Bone marrow (tissue), 2 donors: ENCODE measurements at regions not wholly inside any gene's neighbourhood (a gene's known extent, or its start where the extent isn't known, plus 50 kb on each side); places are given as distances from the start of the nearest gene placed in this dataset.
"Not testable (repeated sequence)": the region's sequence is repeated elsewhere in the genome, so short reads cannot be mapped to it uniquely, and the experiment has no call there.

Experiments used
- DNase-seq, 2 donors: peaks; one replicate each; lab custom pipeline; 2025; lab: John Stamatoyannopoulos, UW

DNA sequence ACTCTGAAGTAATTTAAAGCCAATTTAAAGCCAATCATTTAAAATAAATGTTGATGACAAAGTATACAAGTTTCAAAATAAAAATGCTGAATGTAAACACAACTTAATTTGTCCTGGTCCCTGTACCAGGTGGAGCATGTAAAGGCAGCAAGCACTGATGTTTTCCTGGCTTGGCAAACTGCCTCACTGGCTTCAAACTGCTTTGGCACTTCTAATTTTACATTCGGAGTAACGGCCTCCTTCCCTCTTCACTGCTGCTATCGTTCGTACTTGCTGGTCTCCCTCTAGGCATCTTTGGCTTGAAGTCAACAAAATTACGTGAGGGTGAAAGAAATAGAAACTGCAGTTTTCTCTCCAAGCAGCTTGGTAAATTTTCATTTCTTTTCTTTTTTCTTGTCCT is 287.9 kb downstream of the LTN1 start:
- no peak for DNase-seq

GRCh38 chr21:28703861-28704260 is 288.8 kb downstream of the LTN1 start:
- no peak for DNase-seq

- no peak for DNase-seq
Measured at GRCh38 chr21:28699596-28700259, 292.9 kb downstream of the LTN1 start.

DNA sequence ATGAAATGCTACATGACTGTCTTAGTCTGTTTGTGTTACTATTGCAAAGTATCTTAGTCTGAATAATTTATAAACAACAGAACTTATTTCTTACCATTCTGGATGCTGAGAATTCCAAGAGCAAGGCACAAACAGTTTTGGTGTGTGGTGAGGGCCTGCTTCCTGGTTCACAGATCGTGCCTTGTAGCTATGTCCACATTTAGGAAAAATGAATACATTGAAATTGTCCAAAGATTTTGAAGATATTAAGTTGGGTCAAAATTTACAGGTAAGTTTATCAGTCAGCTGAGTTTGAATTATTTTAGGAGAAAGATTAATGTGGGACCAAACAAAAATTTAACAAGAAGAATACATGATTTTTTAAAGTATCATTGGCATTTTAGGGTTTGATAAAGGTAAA is 293.5 kb downstream of the LTN1 start:
- DNase-seq = no peak

DNA sequence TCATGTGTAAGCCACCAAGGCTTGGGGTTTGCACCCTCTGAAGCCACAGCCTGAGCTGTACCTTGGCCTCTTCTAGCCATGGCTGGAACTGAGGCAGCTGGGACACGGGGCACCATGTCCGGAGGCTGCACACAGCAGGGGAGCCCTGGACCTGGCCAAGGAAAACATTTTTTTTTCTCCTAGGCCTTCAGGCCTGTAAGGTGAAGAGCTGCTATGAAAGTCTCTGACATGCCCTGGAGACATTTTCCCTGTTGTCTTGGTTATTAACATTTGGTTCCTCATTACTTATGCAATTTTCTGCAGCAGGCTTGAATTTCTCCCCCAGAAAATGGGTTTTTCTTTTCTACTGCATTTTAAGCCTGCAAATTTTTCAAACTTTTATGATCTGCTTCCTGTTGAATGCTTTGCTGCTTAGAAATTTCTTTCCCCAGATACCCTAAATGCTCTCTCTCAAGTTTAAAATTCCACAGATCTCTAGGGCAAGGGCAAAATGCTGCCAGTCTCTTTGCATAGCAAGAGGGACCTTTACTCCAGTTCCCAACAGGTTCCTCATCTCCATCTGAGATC is 295.8 kb downstream of the LTN1 start:
- DNase-seq = no peak

DNA sequence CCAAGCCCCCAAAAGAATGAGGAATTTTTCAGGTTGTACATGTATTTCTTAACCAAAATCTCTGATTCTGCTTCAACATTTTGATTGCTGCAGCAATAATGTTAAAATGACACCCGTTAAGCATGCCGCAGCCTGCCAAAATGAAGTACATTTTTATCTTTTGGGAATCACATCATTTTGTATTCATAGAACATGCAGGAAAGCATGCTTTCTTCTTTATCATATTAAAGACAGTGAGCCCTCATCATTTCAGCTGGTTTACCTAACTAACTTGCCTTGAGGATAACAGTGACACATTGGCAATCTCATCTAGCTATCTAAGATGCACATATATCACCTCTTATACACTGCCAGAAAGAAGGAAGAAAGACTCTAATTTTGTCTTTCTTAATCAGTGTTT is 299.2 kb downstream of the LTN1 start:
- DNase-seq = no peak

GRCh38 chr21:28690196-28690595 is 302.5 kb downstream of the LTN1 start:
- DNase-seq = no peak

DNA sequence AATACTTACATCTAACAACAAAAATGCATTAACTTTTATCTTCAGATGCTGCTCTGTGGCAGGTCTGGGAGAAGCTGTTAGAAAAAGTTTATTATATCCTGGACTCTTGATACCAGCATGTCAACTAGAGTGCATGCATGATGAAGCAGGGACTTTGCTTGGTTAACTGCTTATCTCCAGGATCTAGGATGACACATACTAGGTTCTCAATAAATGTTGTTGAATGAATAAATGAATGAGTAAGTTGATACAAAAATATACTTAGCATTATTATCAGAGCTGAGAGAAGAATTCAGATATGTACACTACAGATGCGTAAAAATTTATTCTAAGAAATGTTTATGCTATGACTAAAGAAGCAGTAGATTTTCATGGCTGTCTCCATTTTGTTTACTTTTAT is 304.3 kb downstream of the LTN1 start:
- DNase-seq = no peak

GRCh38 chr21:28687586-28687985 is 305.1 kb downstream of the LTN1 start:
- no peak for DNase-seq

DNA sequence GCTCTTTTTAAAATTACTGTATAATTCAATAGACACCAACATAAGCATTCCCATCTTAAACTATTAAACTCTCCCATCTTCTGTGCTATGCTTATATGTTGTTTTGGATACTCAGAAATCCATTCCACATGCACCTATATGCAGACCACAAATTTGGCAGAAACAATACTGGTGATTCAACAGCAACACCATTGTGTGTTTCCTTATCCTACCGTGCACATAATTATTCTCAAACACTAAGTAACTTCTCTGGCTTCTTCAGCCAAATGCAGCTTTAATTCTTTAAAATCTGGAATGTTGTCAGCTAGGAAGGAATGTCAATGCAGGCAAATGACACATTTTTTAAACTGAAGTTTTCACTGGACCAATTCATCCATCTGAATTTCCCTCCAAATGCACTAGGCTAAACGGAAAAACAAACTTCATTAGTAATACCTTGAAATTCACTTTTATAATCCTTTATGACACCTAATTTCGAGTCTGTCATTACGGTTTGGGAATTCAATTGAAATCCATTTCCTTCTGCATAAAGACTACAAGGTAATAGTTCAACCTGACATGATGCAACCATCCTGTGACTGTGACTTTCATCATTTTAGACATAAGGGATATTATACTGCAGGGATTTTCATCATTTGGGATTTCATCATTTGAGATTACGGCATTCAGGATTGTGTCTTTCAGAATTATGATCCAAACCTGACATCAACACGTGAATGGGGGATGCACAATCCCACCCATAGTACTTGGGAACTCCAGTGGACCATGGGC is 308.5 kb downstream of the LTN1 start:
- no peak for DNase-seq

DNA sequence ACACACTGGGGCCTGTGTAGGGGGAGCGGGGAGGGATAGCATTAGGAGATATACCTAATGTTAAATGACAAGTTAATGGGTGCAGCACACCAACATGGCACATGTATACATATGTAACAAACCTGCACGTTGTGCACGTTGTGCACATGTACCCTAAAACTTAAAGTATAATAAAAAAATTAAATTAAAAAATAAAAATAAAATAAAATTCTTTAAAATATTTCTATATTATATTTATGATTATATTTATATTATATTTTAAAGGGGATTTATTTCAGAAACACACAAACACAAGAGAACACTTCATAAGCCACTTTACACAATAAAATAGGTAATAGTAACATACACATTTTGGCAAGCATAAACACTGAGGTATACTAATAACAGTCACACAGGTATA is 309.8 kb downstream of the LTN1 start:
- DNase-seq = not testable (repeated sequence)

- DNase-seq = not testable (repeated sequence)
Measured at GRCh38 chr21:28677096-28677495, 315.6 kb downstream of the LTN1 start.

DNA sequence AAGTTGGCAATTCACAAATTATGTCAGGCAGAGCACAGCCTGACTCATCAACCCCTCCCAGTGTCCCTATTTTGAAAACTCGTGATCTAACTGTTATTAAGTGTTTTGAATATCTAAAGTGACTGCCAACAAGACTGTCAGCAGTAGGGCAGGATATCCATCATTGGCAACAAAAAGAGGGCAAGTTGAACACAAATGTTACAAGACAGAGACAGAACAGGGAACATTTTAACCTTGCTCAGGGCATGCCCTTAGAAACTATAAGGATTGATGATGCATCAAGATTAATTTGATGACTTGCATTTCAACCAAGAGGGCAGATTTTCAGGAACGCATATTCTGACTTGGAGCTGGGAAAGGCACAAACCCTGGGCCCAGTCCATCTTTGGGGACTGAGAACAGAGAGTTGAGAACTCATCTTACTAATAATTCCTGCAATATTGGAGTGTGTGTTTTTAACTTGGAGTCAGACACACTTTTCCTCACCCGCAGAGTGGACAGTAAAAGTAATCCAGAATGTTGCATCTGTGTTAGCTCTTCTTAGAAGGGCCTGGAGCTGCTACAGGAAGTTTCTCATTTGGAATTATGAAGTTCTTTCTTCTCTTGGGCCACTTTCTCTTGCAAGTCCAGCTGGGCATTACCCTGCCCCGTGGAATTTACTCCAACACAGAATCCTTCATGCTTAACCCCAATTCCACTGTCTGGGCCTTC is 317.2 kb downstream of the LTN1 start:
- DNase-seq = no peak

DNA sequence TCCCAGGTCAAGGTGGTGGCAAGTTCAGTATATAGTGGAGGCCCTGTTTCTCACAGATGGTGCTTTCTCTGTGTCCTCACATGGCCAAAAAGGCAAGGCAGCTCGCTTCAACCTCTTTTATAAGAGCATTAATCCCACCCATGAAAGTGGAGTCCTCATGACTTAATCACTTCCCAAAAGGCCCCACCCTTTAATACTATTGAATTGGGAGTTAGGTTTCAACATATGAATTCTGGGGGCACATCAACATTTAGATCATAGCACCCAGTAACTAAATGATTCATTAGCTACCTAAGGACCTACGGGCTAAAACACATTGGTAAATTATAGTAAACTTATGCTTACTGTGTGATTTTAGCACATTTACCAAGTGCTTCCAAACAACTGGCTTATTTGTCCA is 317.9 kb downstream of the LTN1 start:
- no peak for DNase-seq

GRCh38 chr21:28671549-28672195 is 321.0 kb downstream of the LTN1 start:
- no peak for DNase-seq

DNA sequence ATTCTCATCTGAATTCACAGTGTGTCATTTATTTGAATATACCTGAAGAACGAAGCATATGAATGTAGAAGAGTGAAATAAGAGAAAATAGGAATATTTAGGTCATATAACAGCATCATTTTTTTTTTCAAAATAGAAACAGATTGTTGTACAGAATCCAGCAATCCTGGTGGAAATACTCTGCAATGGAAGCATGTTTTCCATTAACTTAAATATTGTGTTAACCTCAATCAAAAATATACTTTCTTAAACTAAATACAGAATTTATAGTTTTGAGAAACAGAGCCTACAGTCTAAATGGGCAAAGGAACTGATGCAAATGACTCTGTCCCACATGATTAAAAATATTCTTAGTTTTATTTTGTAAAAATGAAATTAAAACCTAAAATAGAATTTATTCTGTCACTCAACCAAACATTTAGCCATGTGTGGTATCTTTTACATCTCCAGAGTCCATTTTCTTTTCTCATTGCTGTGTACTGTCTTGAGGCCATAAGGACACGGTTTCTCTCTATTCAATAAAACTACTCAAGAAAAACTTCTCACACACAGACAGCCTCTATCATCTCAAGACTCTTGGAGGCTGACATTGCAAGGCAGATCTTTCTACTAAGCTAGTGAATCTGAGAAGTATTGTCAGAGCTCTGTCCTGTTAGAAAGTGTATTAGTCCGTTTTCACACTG is 322.6 kb downstream of the LTN1 start:
- no peak for DNase-seq

DNA sequence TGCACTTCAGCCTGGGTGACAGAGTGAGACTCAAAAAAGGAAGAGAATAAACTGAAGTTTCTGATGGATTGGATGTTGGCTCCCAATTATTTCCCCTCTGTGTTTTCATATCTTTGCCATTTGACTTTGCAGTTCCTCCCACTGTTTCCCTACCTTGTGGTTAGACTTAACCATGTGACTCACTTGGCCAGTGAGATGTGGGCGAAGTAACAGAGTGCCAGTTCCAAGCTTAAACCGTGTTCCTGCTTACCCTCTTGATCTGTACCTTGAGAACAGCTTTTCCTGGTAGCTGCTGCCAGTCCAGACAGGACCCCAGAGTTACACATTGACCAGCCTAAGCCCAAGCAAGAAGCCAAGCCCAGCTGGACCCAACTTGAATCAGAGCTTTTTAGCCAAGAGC is 323.4 kb downstream of the LTN1 start:
- DNase-seq = no peak

DNA sequence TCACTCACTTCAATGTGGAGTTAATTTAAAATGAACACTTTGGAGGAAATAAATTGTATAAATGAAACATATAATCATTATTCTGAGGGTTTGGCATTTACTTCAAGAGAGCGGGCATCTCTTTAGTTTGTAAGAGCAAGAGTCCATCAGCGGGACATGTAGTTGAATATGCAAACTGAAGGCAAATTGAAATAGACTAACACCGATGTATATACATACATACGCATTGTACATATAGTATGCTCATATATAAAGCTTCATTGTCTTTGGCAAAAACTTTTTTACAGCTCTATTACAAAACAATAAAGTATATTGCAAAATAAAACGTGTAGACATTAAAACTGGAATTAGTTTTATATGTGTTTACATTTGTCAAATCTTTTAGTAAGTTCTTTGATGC is 328.9 kb downstream of the LTN1 start:
- no peak for DNase-seq

GRCh38 chr21:28663111-28663693 is 329.5 kb downstream of the LTN1 start:
- DNase-seq = no peak

DNA sequence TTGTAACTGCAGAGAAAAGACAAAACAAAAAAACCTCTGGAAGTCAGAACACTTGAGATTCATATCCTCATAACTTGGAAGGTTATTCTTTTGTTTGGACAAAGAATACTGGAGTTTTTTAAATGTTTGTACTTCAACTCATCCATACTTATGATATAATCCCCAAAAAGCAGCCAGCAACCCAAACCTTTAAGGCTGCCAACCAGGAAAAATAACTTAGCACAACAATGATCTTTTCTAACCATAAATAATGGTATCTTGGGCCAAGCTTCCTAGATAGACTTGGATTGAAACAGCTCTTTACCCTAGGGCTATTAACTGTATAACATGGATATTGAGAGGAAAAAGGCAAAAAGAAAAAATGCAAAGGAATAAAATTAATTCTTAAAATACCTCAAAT is 335.1 kb downstream of the LTN1 start:
- no peak for DNase-seq

GRCh38 chr21:28655471-28655870 is 337.2 kb downstream of the LTN1 start:
- DNase-seq = no peak
